H1 (cell line): ENCODE measurements at regions not wholly inside any gene's neighbourhood (a gene's known extent, or its start where the extent isn't known, plus 50 kb on each side); places are given as distances from the start of the nearest gene placed in this dataset.

Experiments used
- CTCF ChIA-PET: fragments of 300-600 bp; sonication (Branson Sonifier 250); formaldehyde crosslinking; loops from one replicate; lab custom pipeline; 2021; ENCODE audit not compliant: partially characterized antibody; lab: Charles Lee
- POLR2A ChIA-PET: fragments of 300-600 bp; sonication (Branson Sonifier 250); formaldehyde crosslinking; loops from one replicate; lab custom pipeline; 2021; ENCODE audit warnings: inconsistent platforms; ENCODE audit not compliant: partially characterized antibody; lab: Charles Lee
- DNase-seq, 2 experiments: peaks; one replicate each; pipeline versions ENCODE4 v3.0.0 to v3.0.0-alpha.2; 2010 to 2022; ENCODE audit warnings: low spot score in 2 of 2, low read depth in 1 of 2, mixed read lengths in 1 of 2
- FAIRE-seq: peaks from 2 replicates; lab custom pipeline; 2011; peaks lifted over from hg19 to GRCh38; lab: Jason Lieb, UNC
- H2AFZ ChIP-seq: 2 replicates; pipeline ENCODE4 v1.8.1; 2012; ENCODE audit warnings: low read length, inconsistent platforms
- H2AK5ac ChIP-seq: 2 replicates; pipeline ENCODE4 v1.6.1; 2013; ENCODE audit warnings: low read depth, low read length
- H2BK120ac ChIP-seq: replicated peaks from 2 replicates; pipeline ENCODE3; 2013; ENCODE audit warnings: low read depth, low read length, inconsistent platforms
- H2BK12ac ChIP-seq: 2 replicates; pipeline ENCODE4 v1.6.1; 2013; ENCODE audit warnings: low read depth, low read length
- H2BK15ac ChIP-seq: 2 replicates; pipeline ENCODE4 v1.6.1; 2013; ENCODE audit warnings: low read length
- H2BK20ac ChIP-seq: 2 replicates; pipeline ENCODE4 v1.6.1; 2013; ENCODE audit warnings: low read length
- H2BK5ac ChIP-seq: 2 replicates; pipeline ENCODE4 v1.6.1; 2013; ENCODE audit warnings: low read depth, low read length
- H3K14ac ChIP-seq: 2 replicates; pipeline ENCODE4 v1.6.1; 2013; ENCODE audit warnings: inconsistent platforms; ENCODE audit not compliant: insufficient read length
- H3K18ac ChIP-seq: 2 replicates; pipeline ENCODE4 v1.6.1; 2013; ENCODE audit warnings: low read length; ENCODE audit errors: extremely low read depth
- H3K23ac ChIP-seq: 2 replicates; pipeline ENCODE4 v1.6.1; 2013; ENCODE audit warnings: inconsistent platforms; ENCODE audit not compliant: insufficient read length
- H3K23me2 ChIP-seq: 2 replicates; pipeline ENCODE4 v1.6.1; 2013; ENCODE audit warnings: low read depth, low read length
- H3K27ac ChIP-seq: 2 replicates; pipeline ENCODE4 v1.6.1; 2011; ENCODE audit warnings: low read depth, low read length, inconsistent platforms
- H3K27me3 ChIP-seq, 4 experiments: replicated peaks in 1 of 4; 1 replicate in 1 of 4; 2 replicates in 3 of 4; pipeline versions ENCODE4 v1.6.1 to v1.8.1; 2011 to 2013; ENCODE audit warnings: low read length in 3 of 4, mild to moderate bottlenecking in 3 of 4, inconsistent platforms in 2 of 4, mixed read lengths in 2 of 4, moderate library complexity in 1 of 4; ENCODE audit not compliant: control insufficient read depth in 3 of 4, insufficient read depth in 3 of 4; ENCODE audit errors: extremely low read depth in 1 of 4
- H3K36me3 ChIP-seq, 4 experiments: 2 replicates each; pipeline versions ENCODE4 v1.6.1 to v1.8.1; 2011 to 2013; ENCODE audit warnings: mild to moderate bottlenecking in 4 of 4, low read length in 3 of 4, moderate library complexity in 2 of 4, control low read depth in 1 of 4, inconsistent platforms in 1 of 4; ENCODE audit not compliant: insufficient read depth in 4 of 4, control insufficient read depth in 2 of 4
- H3K4ac ChIP-seq: replicated peaks from 2 replicates; pipeline ENCODE3; 2013; ENCODE audit warnings: low read length, low read depth, mixed read lengths, inconsistent platforms; ENCODE audit not compliant: insufficient read length
- H3K4me1 ChIP-seq, 4 experiments: replicated peaks in 1 of 4; 1 replicate in 1 of 4; 2 replicates in 3 of 4; pipeline versions ENCODE4 v1.6.1 to v1.8.1; 2011 to 2013; ENCODE audit warnings: low read length in 3 of 4, inconsistent platforms in 2 of 4, mixed read lengths in 1 of 4; ENCODE audit not compliant: insufficient read depth in 4 of 4, control insufficient read depth in 3 of 4
- H3K4me2 ChIP-seq, 2 experiments: 2 replicates each; pipeline versions ENCODE4 v1.6.1 to v1.8.1; 2011 to 2013; ENCODE audit warnings: low read depth in 2 of 2, low read length in 2 of 2, control low read depth in 1 of 2, inconsistent platforms in 1 of 2, mild to moderate bottlenecking in 1 of 2; ENCODE audit not compliant: insufficient read depth in 1 of 2
- H3K4me3 ChIP-seq, 4 experiments: fragments of 200-600, 300-600 bp in 1 of 4; sonication (generic), shearing (Covaris generic), sonication (Bioruptor Twin) in 1 of 4; 2 replicates each; pipeline versions ENCODE4 v1.5.1 to v1.8.1; 2011 to 2016; ENCODE audit warnings: low read length in 4 of 4, low read depth in 3 of 4, control low read depth in 2 of 4, inconsistent platforms in 2 of 4, mild to moderate bottlenecking in 2 of 4, mixed read lengths in 1 of 4, moderate library complexity in 1 of 4; ENCODE audit not compliant: insufficient read depth in 2 of 4; ENCODE audit errors: extremely low read depth in 1 of 4
- H3K56ac ChIP-seq: replicated peaks from 2 replicates; pipeline ENCODE3; 2013; ENCODE audit warnings: low read depth, mild to moderate bottlenecking, mixed read lengths, low read length, inconsistent platforms; ENCODE audit not compliant: insufficient read length
- H3K79me1 ChIP-seq: 2 replicates; pipeline ENCODE4 v1.6.1; 2013; ENCODE audit warnings: low read depth, low read length, control low read depth
- H3K79me2 ChIP-seq, 2 experiments: 2 replicates each; pipeline versions ENCODE4 v1.6.1 to v1.8.1; 2012 to 2013; ENCODE audit warnings: low read length in 2 of 2, mild to moderate bottlenecking in 2 of 2, inconsistent platforms in 1 of 2; ENCODE audit not compliant: insufficient read depth in 2 of 2, control insufficient read depth in 1 of 2
- H3K9ac ChIP-seq, 4 experiments: replicated peaks in 1 of 4; 1 replicate in 1 of 4; 2 replicates in 3 of 4; pipeline versions ENCODE4 v1.6.1 to v1.8.1; 2011 to 2013; ENCODE audit warnings: low read depth in 3 of 4, low read length in 3 of 4, control low read depth in 2 of 4, mild to moderate bottlenecking in 2 of 4, moderate library complexity in 2 of 4, inconsistent platforms in 1 of 4; ENCODE audit errors: extremely low read depth in 1 of 4
- H3K9me3 ChIP-seq, 2 experiments: 2 replicates each; pipeline versions ENCODE4 v1.6.1 to v1.8.1; 2012 to 2013; ENCODE audit warnings: mild to moderate bottlenecking in 2 of 2, moderate library complexity in 2 of 2, control low read depth in 1 of 2, inconsistent platforms in 1 of 2, low read depth in 1 of 2, low read length in 1 of 2, mixed read lengths in 1 of 2; ENCODE audit not compliant: insufficient read depth in 2 of 2
- H4K20me1 ChIP-seq, 2 experiments: replicated peaks in 1 of 2; 2 replicates each; pipeline versions ENCODE3 to v1.8.1; 2011 to 2013; ENCODE audit warnings: inconsistent platforms in 2 of 2, low read length in 2 of 2, mild to moderate bottlenecking in 1 of 2; ENCODE audit not compliant: insufficient read depth in 2 of 2, control insufficient read depth in 1 of 2
- H4K5ac ChIP-seq: 2 replicates; pipeline ENCODE4 v1.6.1; 2013; ENCODE audit warnings: low read length, low read depth, mixed read lengths, inconsistent platforms; ENCODE audit not compliant: insufficient read length
- H4K8ac ChIP-seq: 2 replicates; pipeline ENCODE4 v1.8.0; 2013; ENCODE audit warnings: mild to moderate bottlenecking, moderate library complexity, low read length, inconsistent platforms; ENCODE audit not compliant: insufficient read depth; ENCODE audit errors: extremely low read depth
- H4K91ac ChIP-seq: replicated peaks from 2 replicates; pipeline ENCODE3; 2013; ENCODE audit warnings: low read length, mixed read lengths, inconsistent platforms; ENCODE audit not compliant: insufficient read length
- CBX5 ChIP-seq: fragments of 300-800, 300-1000 bp; sonication (generic); IDR thresholded peaks from 2 replicates; pipeline ENCODE4 v1.7.1; 2016; ENCODE audit warnings: antibody characterized with exemption, low read length, low read depth
- CEBPB ChIP-seq: IDR thresholded peaks from 2 replicates; pipeline ENCODE4 v1.6.1; 2012; ENCODE audit warnings: low read depth, low read length
- CHD1 ChIP-seq: IDR thresholded peaks from 2 replicates; pipeline ENCODE4 v1.6.1; 2012; ENCODE audit warnings: low read depth, low read length, improper control_type of control experiment
- CTBP2 ChIP-seq: IDR thresholded peaks from 2 replicates; pipeline ENCODE4 v1.7.0; 2011; ENCODE audit warnings: borderline replicate concordance, mild to moderate bottlenecking, moderate library complexity, mixed read lengths, low read length; ENCODE audit not compliant: insufficient read depth, insufficient read length
- EGR1 ChIP-seq: IDR thresholded peaks from 2 replicates; pipeline ENCODE4 v1.6.1; 2011; ENCODE audit warnings: low read depth, low read length, borderline replicate concordance
- HDAC2 ChIP-seq, 2 experiments: fragments of 300-600 bp in 1 of 2; sonication (generic) in 1 of 2; IDR thresholded peaks; 2 replicates each; pipeline ENCODE4 v1.6.1; 2011 to 2012; ENCODE audit warnings: low read depth in 2 of 2, low read length in 2 of 2, mild to moderate bottlenecking in 2 of 2, moderate library complexity in 2 of 2, borderline replicate concordance in 1 of 2, inconsistent platforms in 1 of 2
- JUND ChIP-seq: IDR thresholded peaks from 2 replicates; pipeline ENCODE4 v1.6.1; 2011; ENCODE audit warnings: mild to moderate bottlenecking, improper control_type of control experiment, low read length
- NANOG ChIP-seq: IDR thresholded peaks from 2 replicates; pipeline ENCODE4 v1.6.1; 2011; ENCODE audit warnings: low read length, low read depth, mild to moderate bottlenecking, inconsistent platforms; ENCODE audit not compliant: insufficient read depth, poor library complexity, severe bottlenecking
- RAD21 ChIP-seq, 2 experiments: IDR thresholded peaks in 1 of 2; conservative IDR thresholded peaks in 1 of 2; 2 replicates each; pipeline ENCODE4 v1.6.1; 2011; ENCODE audit warnings: low read depth in 2 of 2, low read length in 2 of 2, improper control_type of control experiment in 1 of 2, inconsistent platforms in 1 of 2, mild to moderate bottlenecking in 1 of 2, moderate library complexity in 1 of 2
- TAF1 ChIP-seq: IDR thresholded peaks from 2 replicates; pipeline ENCODE4 v1.6.1; 2011; ENCODE audit warnings: mild to moderate bottlenecking, low read depth, low read length
- TAF7 ChIP-seq: optimal IDR thresholded peaks from 2 replicates; pipeline ENCODE3; 2011; ENCODE audit warnings: low read depth, mild to moderate bottlenecking, inconsistent platforms, low read length, moderate library complexity, borderline replicate concordance
- TBP ChIP-seq: IDR thresholded peaks from 2 replicates; pipeline ENCODE4 v1.6.1; 2011; ENCODE audit warnings: low read depth, low read length, improper control_type of control experiment
- TCF12 ChIP-seq: IDR thresholded peaks from 2 replicates; pipeline ENCODE4 v1.6.1; 2011; ENCODE audit warnings: low read depth, mild to moderate bottlenecking, low read length
- ZNF274 ChIP-seq: IDR thresholded peaks from 2 replicates; pipeline ENCODE4 v1.7.0; 2012; ENCODE audit warnings: low read length, borderline replicate concordance; ENCODE audit errors: extremely low read depth
- WGBS, 2 experiments: shearing (Covaris generic) in 1 of 2; methylation state at CpG; one replicate each; pipeline versions ENCODE4 v1.1.6 to v1.1.7; 2013 to 2015; ENCODE audit warnings: low lambda C conversion rate in 2 of 2, mixed read lengths in 2 of 2, inconsistent platforms in 1 of 2, low coverage in 1 of 2, missing lambda C conversion rate in 1 of 2; ENCODE audit not compliant: insufficient replicate concordance in 2 of 2, insufficient coverage in 1 of 2, insufficient read length in 1 of 2; ENCODE audit errors: extremely low coverage in 1 of 2, missing lambda C conversion rate in 1 of 2; 5-methylcytosine and 5-hydroxymethylcytosine counted together

DNA sequence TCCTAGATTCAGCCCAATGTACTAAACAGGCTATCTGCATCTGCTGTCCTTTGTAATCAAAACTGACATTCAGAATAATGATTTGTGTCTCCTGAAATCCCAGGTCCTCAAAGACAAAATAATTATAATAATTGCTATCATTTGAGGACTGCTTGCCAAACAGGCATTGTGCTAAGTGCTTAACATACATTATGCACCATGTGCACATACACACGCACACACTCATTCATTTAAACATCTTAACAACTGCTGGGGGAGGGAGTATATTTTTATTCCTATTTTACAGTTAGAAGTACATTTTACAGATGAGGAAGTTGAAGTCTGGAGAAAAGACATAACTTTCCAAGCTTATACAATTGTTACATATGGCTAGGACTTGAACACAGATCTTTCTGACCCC, 308.0 kb upstream of the ZC3H12C start:
- Histone ChIP-seq H2AFZ (no peak overlapping the region), H3K36me3 (no peaks in the 10 kb centered on the region), H3K4ac (no peak overlapping the region), H3K4me1 (peaks cover 0 to 6% (median 0%) of the 10 kb centered on the region in 4 experiments; a peak in 1 of 7 replicates), H3K27me3 (no peaks in the 10 kb centered on the region), H2BK120ac (no peak overlapping the region), H2BK20ac (no peak overlapping the region), H3K9ac (no peak overlapping the region), H2BK15ac (no peak overlapping the region), H2AK5ac (no peak overlapping the region), H2BK12ac (no peak overlapping the region), H3K79me1 (no peaks in the 10 kb centered on the region), H3K14ac (no peak overlapping the region), H3K9me3 (no peaks in the 10 kb centered on the region), H4K91ac (no peak overlapping the region), H3K56ac (no peak overlapping the region), H3K23ac (no peak overlapping the region), H4K5ac (no peak overlapping the region), H3K18ac (no peak overlapping the region), H4K8ac (no peak overlapping the region), H3K4me2 (no peak overlapping the region), H3K4me3 (no peak overlapping the region), H3K79me2 (no peaks in the 10 kb centered on the region), H3K23me2 (no peaks in the 10 kb centered on the region), H4K20me1 (no peaks in the 10 kb centered on the region), H3K27ac (no peak overlapping the region), H2BK5ac (no peak overlapping the region)
- POLR2A ChIA-PET: no interaction called here
- no peak for FAIRE-seq
- no peak for DNase-seq
- 73% methylated on average over 1 of the region's 1 CpG; no CpG with 5 or more reads in 1 of the 2 experiments for WGBS, 2 experiments
- CTCF ChIA-PET: no interaction called here
- no peak for TF ChIP-seq TAF7
- no peak for TF ChIP-seq TBP
- no peak for TF ChIP-seq JUND
- no peak for TF ChIP-seq ZNF274
- no peak for TF ChIP-seq CEBPB
- no peak for TF ChIP-seq TAF1
- no peak for TF ChIP-seq RAD21 (IDR thresholded peaks at IDR 0.05 in 1 of 2, conservative IDR thresholded peaks at IDR 0.05 in 1 of 2; ENCODE audit: low read depth in 2 of 2, low read length in 2 of 2)
- TF ChIP-seq TCF12: no peak
- no peak for TF ChIP-seq CBX5
- TF ChIP-seq CHD1: no peak
- TF ChIP-seq HDAC2 (IDR thresholded peaks at IDR 0.05; ENCODE audit: borderline replicate concordance in 1 of 2, low read depth in 2 of 2, low read length in 2 of 2): no peak
- TF ChIP-seq CTBP2: no peak
- TF ChIP-seq EGR1: no peak
- no peak for TF ChIP-seq NANOG
